ENCODE measurements at regions not wholly inside any gene's neighbourhood (a gene's known extent, or its start where the extent isn't known, plus 50 kb on each side); places are given as distances from the start of the nearest gene placed in this dataset.

DNA sequence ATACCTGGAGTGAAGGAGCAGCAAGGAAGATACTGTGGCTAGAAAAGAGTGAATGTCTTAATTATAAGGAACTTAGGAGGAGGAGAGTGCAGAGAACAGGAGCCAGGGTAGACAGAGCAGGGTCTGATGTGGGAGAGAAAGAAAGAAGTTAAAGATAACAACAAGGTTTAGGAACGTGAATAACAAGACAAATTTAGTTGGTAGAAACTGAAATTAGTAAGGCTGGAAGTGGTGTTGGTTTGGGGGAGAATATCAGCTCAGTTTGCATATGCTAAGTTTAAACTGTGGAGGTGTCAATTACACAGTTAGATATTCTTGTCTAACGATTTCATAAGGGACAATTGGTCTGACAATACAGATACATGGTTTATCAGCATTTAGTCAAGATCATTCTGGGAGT is 1123.7 kb upstream of the PABPC4L start:
- no peak for DNase-seq (ENCODE audit: low read depth)

DNA sequence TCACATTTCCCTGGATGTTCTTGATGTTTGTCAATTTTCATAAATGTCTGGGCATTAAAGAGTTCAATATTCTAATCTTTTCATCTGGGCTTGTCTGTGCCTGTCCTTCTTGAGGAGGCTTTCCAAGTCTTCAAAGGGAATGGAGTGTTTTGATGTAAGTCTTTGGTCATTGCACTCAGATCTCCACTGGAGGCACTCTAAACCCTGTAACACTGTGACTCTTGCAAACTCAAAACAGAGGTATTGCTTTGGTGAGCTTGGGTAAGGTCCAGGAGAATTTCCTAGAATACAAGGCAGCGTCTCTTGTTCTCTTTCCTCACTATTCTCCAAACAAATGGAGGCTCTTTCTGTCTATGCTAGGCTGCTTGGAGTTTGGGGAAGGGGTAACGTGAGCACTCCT is 1118.1 kb upstream of the PABPC4L start:
- no peak for DNase-seq (ENCODE audit: low read depth)

DNA sequence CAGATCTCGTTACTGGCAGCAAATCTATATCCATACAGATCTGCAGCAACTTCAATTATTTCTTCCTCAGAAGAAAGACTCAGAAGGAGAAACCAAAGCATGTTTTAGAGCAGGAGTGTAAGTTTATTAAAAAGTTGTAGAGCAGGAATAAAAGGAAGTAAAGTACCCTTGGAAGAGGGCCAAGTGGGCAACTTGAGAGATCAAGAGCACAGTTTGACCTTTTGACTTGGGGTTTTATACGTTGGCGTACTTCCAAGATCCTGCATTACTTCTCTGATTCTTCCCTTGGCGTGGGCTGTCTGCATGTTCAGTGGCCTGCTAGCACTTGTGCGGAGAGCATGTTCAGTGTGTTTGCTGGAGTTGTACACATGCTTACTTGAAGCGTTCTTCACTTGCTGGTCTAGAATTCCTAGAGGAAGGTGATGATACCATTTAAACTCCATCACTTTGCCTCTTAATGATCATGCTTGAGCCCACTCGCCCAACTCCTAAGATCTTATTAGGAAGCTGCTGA is 1114.7 kb upstream of the PABPC4L start:
- DNase-seq (ENCODE audit: low read depth) = no peak

DNA sequence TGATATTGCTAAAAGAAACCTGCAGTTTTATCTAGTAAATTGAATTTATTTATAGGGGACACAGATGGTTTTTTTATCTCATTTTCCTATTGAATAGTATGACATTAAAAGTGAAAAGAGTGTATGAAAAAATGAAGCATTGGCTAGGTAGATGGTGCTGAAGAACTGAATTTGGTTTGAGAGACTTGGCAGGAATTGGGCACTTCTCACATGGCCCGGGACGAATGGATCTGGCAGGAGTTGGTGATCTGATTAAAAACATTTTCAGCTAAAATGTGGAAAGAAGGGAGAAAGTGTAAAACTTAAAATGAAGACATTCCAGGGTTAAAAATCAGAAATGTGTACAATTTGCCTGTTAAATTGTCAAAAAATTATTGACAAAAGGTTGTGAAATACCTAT is 1088.5 kb upstream of the PABPC4L start:
- no peak for DNase-seq (ENCODE audit: low read depth)

DNA sequence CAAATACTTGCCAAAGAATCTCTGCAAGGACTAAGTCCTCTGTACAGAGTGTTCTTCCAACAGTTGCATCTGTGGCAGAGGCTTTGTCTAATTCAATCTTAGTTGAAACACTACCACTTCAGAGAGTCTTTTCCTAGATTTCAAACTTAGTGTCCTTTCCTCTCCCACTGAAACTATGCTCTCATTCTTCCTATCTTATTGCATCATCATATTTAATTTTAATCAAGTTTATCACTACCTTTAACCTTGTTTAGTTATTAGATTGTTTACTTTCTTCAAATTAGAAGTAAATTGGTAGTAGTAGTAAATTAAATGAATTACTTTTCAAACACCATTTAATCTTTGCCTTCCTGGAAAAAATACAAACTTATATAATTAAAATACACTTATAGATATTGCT is 1082.3 kb upstream of the PABPC4L start:
- DNase-seq (ENCODE audit: low read depth) = no peak

DNA sequence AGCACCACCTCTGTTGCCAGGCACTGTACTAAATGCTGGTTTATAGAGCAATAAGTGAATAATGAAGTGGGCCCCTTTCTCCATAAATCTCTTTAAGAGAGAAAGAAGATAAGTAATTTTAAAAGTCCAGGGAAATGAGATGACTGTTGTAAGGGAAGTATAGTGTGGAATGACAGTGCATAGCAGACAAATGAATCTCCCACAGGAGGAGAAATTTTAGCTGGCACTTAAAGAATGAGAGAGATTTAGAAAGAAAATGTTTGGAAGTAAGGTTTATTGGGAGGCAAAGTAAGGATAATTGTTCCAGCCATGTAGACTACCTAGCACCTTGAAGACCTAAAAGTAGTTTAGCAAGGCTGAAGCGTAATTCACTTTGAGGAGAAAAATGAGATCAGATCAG is 1081.1 kb upstream of the PABPC4L start:
- no peak for DNase-seq (ENCODE audit: low read depth)

DNA sequence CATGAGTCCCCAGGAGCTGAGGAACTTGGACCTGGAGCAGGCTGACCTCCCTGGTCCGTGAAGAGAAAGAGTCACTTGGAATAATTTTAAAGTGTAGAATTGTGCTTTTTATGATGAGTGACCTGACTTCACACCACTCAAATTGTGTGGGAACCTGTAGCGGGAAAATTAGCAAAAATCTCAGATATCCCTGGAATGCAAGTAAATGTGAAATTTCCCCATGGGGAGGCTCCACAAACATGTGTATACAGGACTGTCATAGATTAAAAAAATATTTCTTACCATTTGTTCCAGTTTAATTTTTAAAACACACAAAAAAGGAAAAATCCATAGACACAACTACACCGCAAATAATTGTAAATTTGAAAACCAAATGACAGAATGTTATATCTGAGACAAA is 1079.6 kb upstream of the PABPC4L start:
- DNase-seq (ENCODE audit: low read depth) = no peak

DNA sequence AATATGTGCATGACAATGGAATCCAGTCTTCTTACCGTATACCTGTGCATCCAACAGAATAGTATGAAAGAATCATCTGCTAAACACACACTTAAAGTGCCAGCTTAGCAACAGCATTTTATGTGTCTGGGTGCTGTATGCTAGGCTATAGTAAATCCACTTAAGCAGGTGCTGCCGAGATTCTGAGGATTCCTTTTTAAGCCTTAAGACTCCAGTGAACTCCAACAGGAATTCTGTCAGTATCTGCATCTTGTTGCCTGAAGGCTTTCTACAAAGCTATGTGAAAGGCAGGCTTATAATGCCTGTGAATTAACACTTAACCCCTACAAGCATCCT is 1076.4 kb upstream of the PABPC4L start:
- DNase-seq (ENCODE audit: low read depth) = no peak

DNA sequence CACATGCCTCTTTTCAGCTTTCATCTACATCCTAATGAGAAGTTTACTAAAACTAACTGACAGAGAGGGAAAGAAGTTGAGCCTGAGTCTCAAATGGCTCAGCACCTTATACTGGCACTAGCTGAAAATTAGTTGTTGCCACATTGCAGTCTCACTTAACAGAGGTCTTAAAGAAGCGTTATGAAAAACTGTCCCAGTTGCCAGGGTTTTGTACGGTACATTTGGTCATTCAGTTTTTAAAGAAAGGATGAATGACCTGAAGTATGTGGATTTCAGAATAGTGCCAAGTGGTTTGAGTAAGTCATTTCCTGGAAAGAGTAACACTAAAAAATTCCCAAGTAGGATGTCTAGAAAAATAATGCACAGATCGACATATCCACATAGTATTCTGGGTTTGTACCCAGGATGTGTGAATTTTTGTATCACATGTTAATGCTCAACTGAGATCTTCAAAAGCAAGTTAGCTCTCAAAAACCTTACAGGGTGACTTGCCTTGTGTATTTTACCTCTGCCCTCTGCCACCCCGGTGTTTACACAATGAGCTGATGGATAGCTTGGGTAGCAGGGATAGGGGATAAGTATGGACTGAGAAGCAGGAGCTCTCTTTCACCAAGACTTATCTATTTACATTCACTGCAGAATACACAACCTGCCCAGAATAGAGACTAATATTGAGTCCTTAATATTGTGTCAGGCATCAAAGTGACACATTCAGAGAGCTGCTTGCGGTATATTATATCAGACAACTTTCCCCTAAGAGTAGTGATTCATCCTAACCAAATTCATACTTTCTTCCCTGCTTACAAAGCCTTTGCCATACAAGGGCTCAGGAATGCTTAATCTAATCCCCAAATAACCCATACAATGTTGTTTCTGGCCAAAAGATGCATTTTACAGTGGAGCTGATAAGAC is 1075.7 kb upstream of the PABPC4L start:
- peak; percentile 33 for DNase-seq (ENCODE audit: low read depth)

DNA sequence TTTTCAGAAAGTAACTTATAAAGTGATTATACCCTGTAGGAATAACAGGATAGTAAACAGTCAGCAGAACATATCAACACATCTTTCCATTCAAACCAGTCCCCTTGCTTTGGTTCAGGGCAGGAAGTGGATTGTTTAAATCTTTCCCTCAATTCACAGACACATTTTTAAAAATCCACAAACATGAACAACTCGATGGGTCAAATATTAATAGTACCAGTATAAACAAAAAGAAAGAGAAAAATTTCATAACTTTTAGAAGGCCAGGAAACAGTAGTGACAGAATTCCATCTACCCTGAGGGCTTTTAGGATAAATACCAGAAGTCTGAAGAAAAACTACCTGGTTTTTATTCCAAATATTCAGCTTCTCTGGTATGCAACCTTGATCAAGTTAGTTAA is 1072.8 kb upstream of the PABPC4L start:
- DNase-seq (ENCODE audit: low read depth) = no peak

DNA sequence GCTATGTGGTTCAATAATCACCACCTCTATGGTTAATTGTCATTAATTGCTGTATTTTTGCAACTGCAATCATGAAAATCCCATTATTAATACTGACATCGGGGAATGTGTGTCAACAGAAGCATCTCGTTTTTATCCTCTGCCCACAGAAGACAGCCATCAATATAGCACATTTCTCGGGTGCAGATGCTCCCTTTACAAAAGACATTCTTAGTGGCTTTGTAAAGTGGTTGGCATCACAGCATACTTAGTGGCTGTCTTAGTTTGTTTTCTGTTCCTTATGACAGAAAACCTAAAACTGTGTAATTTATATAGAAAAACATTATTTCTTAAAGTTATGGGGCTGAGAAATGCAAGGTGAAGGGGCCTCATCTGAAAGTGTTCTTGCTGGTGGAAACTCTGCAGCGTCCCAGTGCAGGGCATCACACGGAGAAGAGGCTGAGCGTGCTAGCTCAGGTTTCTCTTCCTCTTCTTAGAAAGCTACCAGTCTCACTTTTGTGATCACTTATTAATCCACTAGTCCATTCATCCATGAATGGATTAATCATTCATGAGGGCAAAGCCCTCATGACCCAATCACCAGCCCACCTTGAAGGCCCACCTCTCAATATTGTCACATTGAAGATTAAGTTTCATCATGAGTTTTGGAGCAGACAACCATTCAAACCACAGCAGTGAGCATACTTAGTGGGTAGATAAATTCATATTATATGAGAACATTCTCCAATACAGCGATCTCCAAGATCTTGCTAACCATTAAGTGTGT is 1067.7 kb upstream of the PABPC4L start:
- no peak for DNase-seq (ENCODE audit: low read depth)

DNA sequence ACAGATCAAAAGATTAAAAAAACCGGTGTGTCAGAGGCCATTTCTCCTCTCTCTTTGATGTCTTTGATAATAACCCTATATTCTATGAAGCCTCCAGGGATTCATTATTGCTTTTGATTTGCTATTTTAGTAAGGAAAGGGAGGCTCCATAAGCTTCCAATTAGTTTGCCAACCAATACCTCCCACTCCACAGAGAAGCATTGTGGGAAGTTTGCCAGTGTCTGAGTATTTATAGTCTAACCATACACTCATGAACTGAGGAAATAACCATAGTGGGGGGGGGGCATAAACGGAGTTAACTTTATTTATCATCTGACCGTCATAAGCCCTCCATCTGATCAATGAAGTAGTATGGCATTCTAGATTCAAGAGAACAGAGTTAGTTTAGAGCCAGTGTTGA is 1066.8 kb upstream of the PABPC4L start:
- DNase-seq (ENCODE audit: low read depth) = no peak

DNA sequence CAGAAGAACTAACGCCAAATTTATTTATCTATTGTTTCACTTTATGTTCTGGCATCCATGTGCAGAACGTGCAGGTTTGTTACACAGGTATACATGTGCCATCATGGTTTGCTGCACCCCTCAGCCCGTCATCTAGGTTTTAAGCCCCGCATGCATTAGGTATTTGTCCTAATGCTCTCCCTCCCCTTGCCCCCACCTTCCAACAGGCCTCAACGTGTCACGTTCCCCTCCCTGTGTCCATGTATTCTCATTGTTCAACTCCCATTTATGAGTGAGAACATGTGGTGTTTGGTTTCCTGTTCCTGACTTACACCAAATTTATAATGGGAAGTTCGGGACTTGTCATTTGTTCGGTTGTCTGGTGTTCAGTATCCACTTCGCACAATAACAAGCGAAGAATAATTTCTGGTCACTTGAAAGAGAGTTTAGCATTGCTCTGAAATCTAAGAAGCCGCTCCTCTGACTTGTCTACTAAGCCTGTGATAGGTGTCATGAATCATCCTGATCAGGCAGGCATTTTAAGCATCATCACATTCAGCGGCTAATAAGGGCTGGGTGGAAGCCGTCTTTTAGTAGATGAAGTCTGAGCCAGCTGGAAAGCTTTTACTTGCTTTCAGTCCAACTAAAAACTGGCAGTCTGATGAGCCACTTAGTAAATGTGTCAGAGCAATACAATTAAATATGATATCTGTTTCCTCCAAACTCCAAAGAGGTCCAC is 1065.7 kb upstream of the PABPC4L start:
- no peak for DNase-seq (ENCODE audit: low read depth)

DNA sequence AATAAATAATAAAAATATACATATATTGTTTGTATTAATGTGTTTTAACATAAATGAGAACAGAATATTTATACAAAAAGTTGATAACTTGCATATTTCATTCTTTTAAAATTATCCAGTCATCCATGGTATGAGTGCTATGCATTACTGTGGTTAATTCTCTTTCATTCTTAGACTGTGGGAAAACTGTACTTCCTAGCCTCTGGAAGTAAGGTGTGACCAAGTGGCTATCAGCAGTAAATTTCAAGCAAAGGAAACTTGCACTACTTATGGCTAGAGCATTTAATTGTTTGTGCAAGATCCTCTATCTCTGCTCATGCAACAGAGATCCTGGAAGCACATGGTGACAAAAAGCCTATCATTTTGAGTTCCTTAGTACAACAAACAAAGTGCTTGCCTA is 1054.5 kb upstream of the PABPC4L start:
- peak; percentile 2 for DNase-seq (ENCODE audit: low read depth)

DNA sequence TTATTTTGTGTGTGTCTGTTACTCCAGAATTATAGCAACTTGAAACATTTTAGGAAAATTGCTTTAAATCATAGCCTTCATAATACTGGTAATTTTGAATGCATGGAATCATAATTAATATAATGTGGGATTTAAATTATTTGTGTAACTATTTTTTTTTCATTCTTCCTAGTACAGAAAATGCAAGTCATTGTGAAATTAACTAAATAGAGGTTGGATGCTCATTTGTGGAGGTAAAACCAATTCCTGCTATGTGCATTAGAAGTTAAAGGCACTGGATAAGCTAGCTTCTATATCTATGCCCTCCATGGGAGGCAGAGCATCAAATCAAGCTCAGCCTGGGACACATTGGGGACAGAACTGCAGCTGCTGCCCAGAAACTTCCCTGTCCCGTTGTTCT is 1048.5 kb upstream of the PABPC4L start:
- no peak for DNase-seq (ENCODE audit: low read depth)

DNA sequence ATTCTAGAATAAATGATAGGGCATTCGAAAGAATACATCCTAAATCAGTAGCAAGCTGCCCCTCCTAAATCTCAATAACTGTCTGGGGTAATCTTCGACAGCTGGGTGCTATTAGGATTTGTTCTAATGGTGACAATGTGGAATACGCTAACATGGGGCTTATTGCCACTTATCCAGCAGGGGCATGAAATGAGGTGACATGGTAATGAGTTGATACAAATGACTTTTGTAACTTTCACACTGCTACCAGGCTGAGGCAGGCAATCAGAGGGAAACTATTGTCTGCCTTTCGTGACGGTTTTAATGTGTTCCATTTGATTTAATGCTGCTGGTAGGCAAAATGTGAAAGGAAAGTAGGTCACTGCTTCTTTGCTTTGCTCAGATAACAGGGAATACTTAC is 1047.4 kb upstream of the PABPC4L start:
- no peak for DNase-seq (ENCODE audit: low read depth)

DNA sequence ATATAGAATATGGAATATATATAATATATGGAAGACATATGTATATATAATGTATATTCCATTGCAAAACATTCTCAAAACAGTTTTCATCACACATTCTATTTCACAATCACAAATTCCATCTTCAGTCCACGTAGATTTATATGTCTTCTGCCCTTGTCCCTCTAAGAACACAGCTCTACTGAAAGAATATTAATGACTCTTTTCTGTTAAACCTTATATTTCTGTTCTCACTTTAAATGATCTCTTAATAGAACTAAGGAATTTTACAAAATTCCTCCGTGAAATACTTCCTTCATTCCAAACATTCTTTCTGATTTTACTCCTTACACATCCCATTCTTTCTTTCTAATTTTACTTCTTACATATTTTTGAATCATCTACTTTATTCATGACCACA is 1043.1 kb upstream of the PABPC4L start:
- no peak for DNase-seq (ENCODE audit: low read depth)

DNA sequence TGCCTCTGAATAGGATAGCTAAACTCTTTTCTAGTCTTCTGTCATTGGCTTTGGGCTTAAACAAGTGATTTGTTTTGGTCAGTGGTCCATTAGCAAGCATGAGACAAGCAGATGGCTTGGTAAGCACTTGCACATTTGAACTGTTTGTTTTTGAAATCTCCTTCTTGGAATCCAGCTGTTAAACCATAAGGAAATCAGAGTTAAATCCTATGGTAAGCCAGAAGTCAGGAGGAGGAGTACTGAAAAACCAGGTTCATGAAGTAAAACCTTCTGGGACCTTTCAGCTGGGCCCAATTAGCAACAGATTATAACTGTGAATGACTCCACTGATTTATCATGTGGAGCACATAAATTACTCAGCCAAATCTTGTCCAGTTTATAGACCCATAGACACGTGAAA is 1042.5 kb upstream of the PABPC4L start:
- no peak for DNase-seq (ENCODE audit: low read depth)

DNA sequence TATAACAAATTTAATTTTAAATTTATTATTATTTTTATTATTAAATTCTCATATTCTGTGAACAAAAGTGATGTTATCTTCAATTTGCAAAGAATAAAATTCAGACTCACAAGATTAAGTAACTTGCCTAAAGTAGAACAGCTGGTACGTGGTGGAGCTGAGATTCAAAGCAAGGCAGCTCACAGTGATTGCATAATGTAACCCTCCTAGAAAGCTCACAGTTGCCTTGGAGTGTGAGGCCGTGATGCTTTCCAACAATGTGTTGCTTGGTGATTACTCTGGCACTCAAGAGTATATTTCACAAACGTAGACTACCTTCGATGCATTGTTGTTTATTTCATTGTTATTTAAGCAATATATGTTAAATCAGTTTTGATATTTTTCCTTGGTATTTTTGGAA is 1039.2 kb upstream of the PABPC4L start:
- DNase-seq (ENCODE audit: low read depth) = no peak

DNA sequence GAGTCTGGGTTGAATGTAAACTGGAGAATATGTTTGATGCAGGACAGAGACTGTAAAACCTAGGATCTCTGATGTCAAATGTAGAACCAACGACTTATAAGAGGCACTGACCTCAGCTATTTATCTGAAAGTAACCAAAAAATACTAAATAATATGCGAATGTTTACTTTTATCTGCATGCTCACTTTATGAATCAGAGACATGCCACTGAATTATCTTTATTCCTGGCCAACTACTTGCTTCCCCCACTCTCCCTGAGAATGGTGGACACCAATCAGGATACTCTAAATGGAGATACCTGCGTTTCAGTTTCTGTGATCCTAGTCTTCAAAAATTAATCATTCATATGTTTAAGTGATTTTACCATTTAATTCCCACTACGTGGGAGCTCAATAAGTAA is 1038.4 kb upstream of the PABPC4L start:
- no peak for DNase-seq (ENCODE audit: low read depth)

DNA sequence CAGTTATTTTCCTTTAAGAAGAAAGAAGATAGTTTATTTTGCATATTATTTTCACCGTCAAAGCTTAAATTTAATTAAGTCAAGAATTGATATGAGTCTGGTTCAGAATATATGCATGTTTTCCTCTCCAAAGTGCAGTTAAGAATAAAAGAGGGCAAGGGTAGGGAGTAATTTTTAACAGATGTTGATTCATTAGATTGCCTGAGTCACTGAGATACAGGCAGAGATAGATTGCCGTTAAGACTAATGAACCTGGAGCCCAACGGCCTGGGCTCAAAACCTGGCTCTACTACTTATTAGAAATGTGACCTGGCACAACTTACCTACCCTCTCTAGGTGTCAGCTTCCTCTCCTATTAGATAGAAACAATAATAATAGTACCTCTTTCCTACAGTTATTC is 1037.4 kb upstream of the PABPC4L start:
- DNase-seq (ENCODE audit: low read depth) = no peak

DNA sequence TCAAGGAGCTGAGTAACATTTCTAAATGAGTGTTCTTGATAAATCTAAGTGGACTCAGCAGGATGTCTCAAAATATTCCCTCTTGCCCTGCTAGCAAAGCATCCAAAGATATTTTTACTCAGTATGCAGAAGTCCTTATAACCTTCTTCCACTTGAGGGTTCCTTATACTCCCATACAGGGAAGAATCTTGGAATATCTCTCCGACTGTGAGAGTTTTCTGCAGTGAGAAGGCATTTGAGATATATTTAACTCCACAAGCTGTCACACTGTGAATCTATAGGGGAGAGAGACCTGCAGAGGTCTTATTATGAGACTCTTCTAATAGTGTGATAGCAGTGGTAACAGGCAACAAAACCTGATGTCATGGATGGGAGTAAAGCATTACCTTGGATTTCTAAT is 1034.5 kb upstream of the PABPC4L start:
- no peak for DNase-seq (ENCODE audit: low read depth)

DNA sequence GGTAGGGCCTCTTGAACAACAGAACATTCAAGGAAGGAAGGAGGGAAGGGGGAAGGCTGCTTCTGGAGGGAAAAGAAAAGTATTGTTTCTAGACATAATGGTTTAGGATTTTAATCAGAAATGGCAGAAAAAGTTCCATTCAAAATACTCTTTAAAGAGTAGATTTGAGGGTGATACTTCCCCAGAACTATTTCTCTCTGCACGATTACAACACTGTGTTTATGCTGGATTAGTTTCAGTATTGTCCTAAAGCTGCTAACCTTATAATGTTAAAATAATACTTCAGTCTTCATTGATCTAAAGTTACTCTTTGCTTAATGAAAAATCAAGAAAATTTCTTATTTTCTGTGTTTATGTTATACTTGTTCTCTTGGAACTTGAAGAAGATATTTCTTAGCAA is 1026.3 kb upstream of the PABPC4L start:
- DNase-seq (ENCODE audit: low read depth) = no peak
